GM23338 (cell line): ENCODE measurements at regions not wholly inside any gene's neighbourhood (a gene's known extent, or its start where the extent isn't known, plus 50 kb on each side); places are given as distances from the start of the nearest gene placed in this dataset.

ENCODE experiments used
- CTCF ChIP-seq, 2 experiments: fragments of 200-600 bp in 1 of 2; sonication (generic) in 1 of 2; conservative IDR thresholded peaks; 2 replicates each; pipeline versions ENCODE4 v1.5.1 to v1.6.1; 2016 to 2017; ENCODE audit warnings: antibody characterized with exemption in 2 of 2, low read depth in 2 of 2, mild to moderate bottlenecking in 2 of 2, moderate library complexity in 1 of 2
- EZH2 ChIP-seq: fragments of 200-600 bp; sonication (generic); IDR thresholded peaks from one replicate; pipeline ENCODE4 v1.8.0; 2017; ENCODE audit warnings: antibody characterized with exemption, mild to moderate bottlenecking, low read depth; ENCODE audit not compliant: unreplicated experiment
- EZH2phosphoT487 ChIP-seq: fragments of 200-600 bp; sonication (generic); IDR thresholded peaks from one replicate; pipeline ENCODE4 v1.8.1; 2018; ENCODE audit warnings: antibody characterized with exemption; ENCODE audit not compliant: unreplicated experiment
- POLR2AphosphoS5 ChIP-seq: IDR thresholded peaks from 2 replicates; pipeline ENCODE4 v1.6.1; 2016; ENCODE audit warnings: antibody characterized with exemption, low read depth

- no peak for TF ChIP-seq CTCF (conservative IDR thresholded peaks at IDR 0.05; ENCODE audit: low read depth in 2 of 2)
- TF ChIP-seq EZH2phosphoT487 = no peak
- no peak for TF ChIP-seq EZH2
- TF ChIP-seq POLR2AphosphoS5 = no peak
These were observed 207.1 kb upstream of the GHITM start for GRCh38 chr10:83932245-83932644.
